Stimulated activated CD4-positive, alpha-beta T cell treated with anti-CD3 and anti-CD28 coated beads, Interleukin-1b, Interleukin-23, amount 100 ng/mL, for 1 hour (primary cell): ENCODE measurements at regions not wholly inside any gene's neighbourhood (a gene's known extent, or its start where the extent isn't known, plus 50 kb on each side); places are given as distances from the start of the nearest gene placed in this dataset.

Source experiments
- DNase-seq, 2 donors: peaks; one replicate each; pipeline ENCODE4 v3.0.0-alpha.2; 2020; ENCODE audit warnings: low read depth in 2 of 2

DNA sequence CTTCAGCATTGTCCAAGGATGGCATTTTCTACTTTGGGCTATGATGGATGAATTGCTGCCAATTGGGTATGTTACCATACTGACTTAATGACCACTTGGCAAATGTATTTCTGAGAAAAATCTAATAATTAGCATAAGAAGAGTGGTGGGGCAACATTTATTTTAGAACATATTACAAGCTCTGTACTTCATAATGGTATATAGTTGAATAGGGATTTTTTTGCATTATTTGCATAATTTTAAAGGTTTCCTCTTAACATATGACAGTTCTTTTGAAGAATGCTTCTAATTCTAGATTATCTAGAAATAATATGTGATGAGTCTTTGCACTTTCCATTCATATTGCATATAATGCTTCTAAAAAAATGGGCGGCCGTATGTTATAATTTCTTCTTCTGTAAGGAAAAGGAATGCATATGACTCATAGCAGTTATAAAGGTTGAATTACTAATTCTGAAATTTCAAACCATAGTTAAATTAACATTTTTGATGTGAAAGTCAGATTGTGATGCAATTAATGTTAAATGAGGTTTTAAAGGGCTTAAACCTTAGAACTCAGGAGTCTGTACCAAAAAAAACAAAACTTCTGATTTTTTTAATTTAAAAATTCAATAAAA lies 1652.3 kb upstream of the SLC39A10 start:
- no peak for DNase-seq

- no peak for DNase-seq
Measured at GRCh38 chr2:194003911-194004310, 1653.1 kb upstream of the SLC39A10 start.

- DNase-seq, result no peak
Measured at GRCh38 chr2:194002699-194003368, 1654.2 kb upstream of the SLC39A10 start.

GRCh38 chr2:193990868-193991267 lies 1666.2 kb upstream of the SLC39A10 start:
- no peak for DNase-seq

DNA sequence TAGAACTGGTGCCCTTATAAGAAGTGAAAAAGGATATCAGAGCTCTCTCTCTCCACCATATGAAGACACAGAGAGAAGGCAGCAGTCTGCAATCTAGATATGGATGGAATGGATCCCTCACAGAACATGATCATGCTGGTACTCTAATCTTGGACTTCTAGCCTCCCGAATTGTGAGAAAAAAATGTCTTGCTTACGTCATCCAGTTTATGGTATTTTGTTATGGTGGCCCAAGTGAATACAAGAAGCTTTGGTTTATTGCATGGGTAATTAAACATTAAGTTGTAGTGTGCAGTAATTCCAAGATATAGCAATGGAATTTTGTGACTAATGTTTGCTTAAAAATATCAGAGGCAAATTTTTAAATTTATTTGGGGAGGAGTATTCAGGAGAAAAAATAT lies 1667.4 kb upstream of the SLC39A10 start:
- no peak for DNase-seq

DNA sequence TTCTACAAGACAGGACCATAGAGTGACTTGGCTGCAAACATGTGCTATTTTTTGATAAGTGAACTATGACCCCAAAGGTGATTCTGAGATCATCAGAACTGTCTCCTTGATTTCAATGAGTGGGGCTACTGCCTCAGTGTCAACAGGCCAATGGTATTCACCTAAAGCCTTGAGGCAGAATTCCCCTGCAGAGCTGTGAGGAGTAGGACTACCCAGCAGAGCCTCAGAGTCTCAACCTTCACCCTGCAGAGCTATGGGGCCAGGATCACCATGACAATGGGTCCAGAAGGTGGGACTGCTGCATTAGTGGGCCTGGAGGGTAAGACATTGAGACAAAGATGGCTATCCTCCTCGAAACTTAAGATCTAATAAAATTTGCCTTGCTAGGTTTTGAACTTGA lies 1668.2 kb upstream of the SLC39A10 start:
- DNase-seq, result no peak

GRCh38 chr2:193985272-193985671 lies 1671.8 kb upstream of the SLC39A10 start:
- DNase-seq, result no peak

DNA sequence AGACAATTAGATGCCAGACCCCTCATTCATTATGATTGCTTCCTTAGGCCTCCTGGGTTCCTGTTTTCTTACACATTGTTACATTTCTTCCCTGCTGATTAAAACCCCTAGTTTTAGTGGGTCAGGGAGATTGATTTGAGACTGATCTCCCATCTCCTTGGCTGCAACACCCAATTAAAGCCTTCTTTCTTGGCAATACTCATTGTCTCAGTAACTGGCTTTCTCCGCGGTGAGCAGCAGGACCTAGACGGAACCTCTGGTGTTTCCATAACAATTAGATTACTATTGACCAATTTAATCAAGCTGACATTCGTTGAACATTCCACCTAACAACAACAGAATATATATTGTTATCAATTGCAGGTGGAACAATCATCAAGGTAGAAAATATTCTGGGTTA lies 1676.4 kb upstream of the SLC39A10 start:
- DNase-seq, result no peak

DNA sequence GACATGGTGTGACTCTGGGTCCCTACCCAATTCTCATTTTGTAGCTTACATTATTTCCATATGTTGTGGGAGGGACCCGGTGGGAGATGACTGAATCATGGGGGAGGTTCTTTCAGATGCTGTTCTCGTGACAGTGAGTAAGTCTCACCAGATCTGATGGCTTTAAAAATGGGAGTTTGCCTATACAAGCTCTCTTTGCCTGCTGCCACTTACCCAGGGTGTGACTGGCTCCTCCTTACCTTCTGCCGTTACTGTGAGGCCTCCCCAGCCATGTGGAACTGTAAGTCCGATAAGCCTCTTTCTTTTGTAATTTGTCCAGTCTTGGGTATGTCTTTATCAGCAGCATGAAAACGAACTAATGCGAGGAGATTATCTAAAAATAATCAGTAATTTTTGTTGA lies 1683.2 kb upstream of the SLC39A10 start:
- DNase-seq, result no peak

DNA sequence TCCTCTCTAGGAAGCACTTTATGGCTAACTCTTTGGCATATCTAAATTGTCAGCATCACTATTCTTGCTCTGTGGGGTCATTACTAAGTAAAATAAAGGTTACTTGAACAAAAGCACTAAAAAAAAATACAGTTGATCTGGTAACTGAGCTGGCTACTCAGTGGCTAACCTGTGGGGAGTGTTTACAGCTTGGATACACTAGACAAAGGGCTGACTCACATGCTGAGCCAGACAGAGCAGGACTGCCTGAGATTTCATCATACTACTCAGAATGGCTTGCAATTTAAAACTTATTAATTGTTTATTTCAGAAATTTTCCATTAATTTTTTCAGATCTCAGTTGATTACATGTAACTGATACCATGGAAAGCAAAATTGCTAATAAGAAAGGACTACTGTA lies 1690.4 kb upstream of the SLC39A10 start:
- DNase-seq, result no peak

GRCh38 chr2:193965263-193965662 lies 1691.8 kb upstream of the SLC39A10 start:
- DNase-seq, result no peak

DNA sequence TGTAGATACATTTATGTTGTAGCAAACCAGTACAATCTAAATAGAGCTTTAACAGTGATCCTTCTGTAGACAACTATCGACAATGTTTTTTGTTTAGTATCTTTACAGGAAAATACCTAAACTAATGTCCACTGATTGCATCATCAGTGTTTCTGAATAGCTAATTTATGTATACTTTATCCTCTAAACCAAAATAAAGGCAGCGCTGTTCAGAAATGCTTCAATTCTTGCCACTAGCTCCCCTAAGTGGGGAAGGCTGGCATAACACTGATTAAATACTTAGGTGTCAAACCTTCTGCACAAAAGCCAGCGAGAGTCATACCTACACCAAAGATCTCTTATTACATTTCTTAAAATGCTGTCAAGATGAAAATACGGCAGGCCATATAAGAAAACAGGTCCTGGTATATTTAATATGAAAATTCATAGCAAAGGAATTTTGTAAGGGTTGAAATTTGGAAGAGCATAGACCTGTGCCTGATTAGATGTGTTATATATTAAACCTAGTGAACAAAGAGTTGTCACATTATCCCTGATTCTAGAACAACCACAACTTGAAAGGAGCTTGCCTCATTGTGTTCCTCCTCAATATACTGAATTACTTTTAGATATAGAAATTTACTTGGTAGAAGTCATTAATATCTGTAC lies 1693.4 kb upstream of the SLC39A10 start:
- no peak for DNase-seq

- DNase-seq, result no peak
Measured at GRCh38 chr2:193946806-193947205, 1710.2 kb upstream of the SLC39A10 start.

GRCh38 chr2:193943406-193943960 lies 1713.5 kb upstream of the SLC39A10 start:
- DNase-seq, result no peak

GRCh38 chr2:193935114-193935513 lies 1721.9 kb upstream of the SLC39A10 start:
- no peak for DNase-seq

DNA sequence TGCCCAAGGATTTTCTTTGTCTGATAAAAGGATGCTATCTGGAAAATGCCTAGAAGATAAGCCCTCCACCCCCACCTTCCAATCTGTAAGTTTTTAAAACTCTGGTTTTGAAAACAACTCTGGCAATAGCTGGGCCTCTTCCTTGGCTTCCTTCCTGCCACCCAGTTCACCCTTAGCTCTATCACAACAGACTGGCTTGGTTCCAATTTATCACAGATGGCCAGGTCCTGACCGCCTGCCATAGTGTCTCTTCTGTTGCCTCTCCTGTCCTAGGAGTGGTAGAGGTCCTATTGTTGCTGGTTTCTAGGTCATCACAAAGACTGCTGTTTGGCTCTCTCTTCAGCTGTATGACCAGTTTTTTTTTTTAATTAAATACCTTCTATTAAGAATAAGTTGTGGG lies 1727.9 kb upstream of the SLC39A10 start:
- DNase-seq, result no peak

GRCh38 chr2:193907561-193907960 lies 1712.8 kb upstream of the TMEFF2 start:
- no peak for DNase-seq

- DNase-seq, result no peak
Measured at GRCh38 chr2:193900292-193900691, 1705.6 kb upstream of the TMEFF2 start.

DNA sequence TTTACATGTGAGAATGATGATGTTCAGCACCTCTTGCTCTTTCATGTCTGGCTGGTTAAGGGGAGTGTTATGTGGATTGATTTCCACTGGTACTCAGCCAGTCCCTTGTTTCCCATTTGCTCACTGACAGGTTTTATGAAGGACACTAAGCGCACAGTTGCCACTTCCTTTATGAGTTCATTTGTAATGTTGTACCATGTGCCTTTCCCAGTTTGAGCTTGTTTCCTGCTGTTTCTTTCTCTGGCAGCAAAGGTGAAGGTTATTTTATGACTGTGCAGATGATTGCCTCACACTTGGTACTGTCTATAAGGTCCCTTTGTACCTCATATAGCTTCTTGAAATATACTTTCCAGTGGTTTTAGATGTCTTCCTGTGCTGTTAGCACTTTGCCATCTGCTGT lies 1700.5 kb upstream of the TMEFF2 start:
- no peak for DNase-seq

DNA sequence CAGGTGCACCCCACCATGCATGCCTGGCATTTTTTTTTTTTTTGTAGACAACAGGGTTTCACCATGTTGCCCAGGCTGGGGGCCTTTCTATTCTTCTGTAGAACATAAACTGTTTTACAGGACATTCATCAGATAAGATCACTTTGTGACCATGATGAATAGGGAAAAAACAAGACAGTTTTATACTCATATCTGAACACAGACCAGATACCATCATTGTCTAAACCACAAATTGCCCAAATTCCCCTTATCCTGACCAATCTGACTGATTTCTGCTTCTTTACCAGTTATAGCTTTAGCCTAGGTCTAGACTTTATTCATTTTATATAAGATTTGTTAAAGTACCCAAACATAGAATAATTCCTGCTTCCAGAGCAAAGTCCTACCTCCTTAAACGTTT lies 1699.3 kb upstream of the TMEFF2 start:
- no peak for DNase-seq

DNA sequence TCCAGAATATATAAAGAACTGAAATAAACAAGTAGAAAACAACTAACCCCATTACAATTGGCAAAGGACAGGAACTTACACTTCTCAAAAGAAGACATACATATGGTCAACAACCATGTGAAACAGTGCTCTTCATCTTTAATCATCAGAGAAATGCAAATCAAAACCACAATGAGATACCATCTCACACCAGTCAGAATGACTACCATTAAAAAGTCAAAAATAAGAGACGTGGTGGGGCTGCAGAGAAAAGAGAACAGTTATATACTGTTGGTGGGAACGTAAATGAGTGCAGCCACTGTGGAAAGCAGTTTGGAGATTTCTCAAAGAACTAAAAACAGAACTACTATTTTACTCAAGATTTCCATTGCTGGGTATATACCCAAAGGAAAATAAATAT lies 1696.3 kb upstream of the TMEFF2 start:
- DNase-seq, result no peak

GRCh38 chr2:193885419-193885818 lies 1690.7 kb upstream of the TMEFF2 start:
- DNase-seq, result no peak

DNA sequence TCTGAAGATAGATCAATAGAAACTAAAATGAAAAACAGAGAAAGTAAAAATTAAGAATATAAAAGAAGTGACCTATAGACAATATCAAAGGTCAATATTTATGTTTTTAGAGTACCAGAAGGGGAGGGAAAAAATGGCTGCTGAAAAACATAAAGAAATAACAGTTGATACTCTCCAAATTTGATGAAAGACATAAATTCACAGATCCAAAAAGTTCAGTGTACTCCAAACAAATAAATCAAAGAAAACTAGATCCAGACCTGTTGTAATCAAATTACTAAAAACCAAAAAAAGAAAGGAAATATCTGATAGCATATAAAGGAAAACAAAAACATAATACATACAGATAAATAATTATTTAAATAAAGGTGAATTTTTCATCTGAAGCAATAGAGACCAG lies 1689.1 kb upstream of the TMEFF2 start:
- DNase-seq, result no peak
